H1 (cell line): ENCODE measurements at regions not wholly inside any gene's neighbourhood (a gene's known extent, or its start where the extent isn't known, plus 50 kb on each side); places are given as distances from the start of the nearest gene placed in this dataset.

Experiments used
- ATF3 ChIP-seq: IDR thresholded peaks from 2 replicates; pipeline ENCODE4 v1.6.1; 2011; ENCODE audit warnings: low read depth, mild to moderate bottlenecking, low read length; ENCODE audit not compliant: insufficient read depth
- CEBPB ChIP-seq: IDR thresholded peaks from 2 replicates; pipeline ENCODE4 v1.6.1; 2012; ENCODE audit warnings: low read depth, low read length
- CTCF ChIP-seq, 3 experiments: IDR thresholded peaks; 1 replicate in 2 of 3; 2 replicates in 1 of 3; pipeline versions ENCODE4 v1.5.1 to v1.6.1; 2011; ENCODE audit warnings: low read length in 3 of 3, mild to moderate bottlenecking in 3 of 3, inconsistent platforms in 2 of 3, low read depth in 1 of 3, moderate library complexity in 1 of 3; ENCODE audit not compliant: insufficient read depth in 1 of 3; ENCODE audit errors: control extremely low read depth in 1 of 3
- MAFK ChIP-seq: IDR thresholded peaks from 2 replicates; pipeline ENCODE4 v1.6.1; 2012; ENCODE audit warnings: low read depth, mild to moderate bottlenecking, improper control_type of control experiment, low read length
- YY1 ChIP-seq: IDR thresholded peaks from 2 replicates; pipeline ENCODE4 v1.6.1; 2011; ENCODE audit warnings: low read depth, mild to moderate bottlenecking, low read length

- TF ChIP-seq CTCF (IDR thresholded peaks at IDR 0.05; ENCODE audit: control extremely low read depth in 1 of 3, insufficient read depth in 1 of 3, low read depth in 1 of 3, low read length in 3 of 3) = no peak
- TF ChIP-seq ATF3 = no peak
- TF ChIP-seq MAFK = no peak
- no peak for TF ChIP-seq YY1
- no peak for TF ChIP-seq CEBPB
Observed at GRCh38 chr15:35980719-35981118, 434.8 kb upstream of the DPH6 start.
